SW480 (cell line): ENCODE measurements at regions not wholly inside any gene's neighbourhood (a gene's known extent, or its start where the extent isn't known, plus 50 kb on each side); places are given as distances from the start of the nearest gene placed in this dataset.
"Not testable (repeated sequence)": the region's sequence is repeated elsewhere in the genome, so short reads cannot be mapped to it uniquely, and the experiment has no call there.

Source experiments
- DNase-seq: peaks from one replicate; pipeline ENCODE4 v3.0.0-alpha.2; 2016; ENCODE audit warnings: low spot score

GRCh38 chr5:57396701-57397100 is 85.9 kb downstream of the ACTBL2 start:
- DNase-seq = peak; percentile 39

- no peak for DNase-seq
Observed at GRCh38 chr5:57394421-57395210, 88.0 kb downstream of the ACTBL2 start.

DNA sequence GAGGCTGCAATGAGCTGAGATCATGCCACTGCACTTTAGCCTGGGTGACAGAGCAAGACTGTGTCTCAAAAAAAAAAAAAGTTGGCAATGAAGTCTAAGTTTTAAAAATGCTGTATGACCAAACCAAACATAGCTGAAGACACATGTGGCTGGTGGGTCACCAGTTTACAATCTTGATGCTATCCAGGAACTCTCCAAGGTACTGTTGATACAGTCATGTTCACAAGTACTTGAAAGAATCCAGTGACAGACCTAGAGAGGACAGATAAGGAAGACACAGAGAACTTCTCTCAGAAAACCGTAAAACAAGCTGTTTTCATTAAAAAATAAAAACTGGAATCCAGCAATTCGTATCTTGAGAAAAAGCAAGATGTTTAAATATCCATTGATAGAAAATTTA is 95.7 kb downstream of the ACTBL2 start:
- no peak for DNase-seq

- peak; percentile 99 for DNase-seq
Observed at GRCh38 chr5:57383093-57383861, 99.3 kb downstream of the ACTBL2 start.

- DNase-seq = peak; percentile 70
Observed at GRCh38 chr5:57382655-57383054, 100.0 kb downstream of the ACTBL2 start.

- DNase-seq = no peak
Observed at GRCh38 chr5:57370376-57370775, 112.2 kb downstream of the ACTBL2 start.

GRCh38 chr5:57368010-57368409 is 114.6 kb downstream of the ACTBL2 start:
- DNase-seq = peak; percentile 27

- peak; percentile 97 for DNase-seq
Observed at GRCh38 chr5:57366744-57367143, 115.9 kb downstream of the ACTBL2 start.

GRCh38 chr5:57362951-57363350 is 119.7 kb downstream of the ACTBL2 start:
- DNase-seq = no peak

DNA sequence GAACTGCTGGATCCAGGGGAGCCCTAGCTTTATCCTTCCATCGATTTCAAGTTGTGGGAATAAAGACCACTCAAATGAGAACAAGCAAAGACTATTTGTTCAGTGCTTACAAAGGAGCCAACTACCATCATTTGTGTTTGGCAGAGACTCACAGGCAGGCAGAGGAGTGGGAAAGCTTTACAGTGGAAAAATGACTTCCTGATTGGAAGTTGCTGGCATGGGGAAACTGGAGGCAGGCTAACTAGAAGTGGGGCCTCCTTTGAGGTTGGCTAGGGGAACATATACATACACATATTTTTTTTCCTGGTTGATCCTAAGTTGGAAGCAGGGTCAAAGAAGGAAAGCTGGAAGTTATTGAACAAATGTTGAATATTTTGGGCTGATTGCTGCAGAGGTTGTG is 121.7 kb downstream of the ACTBL2 start:
- no peak for DNase-seq

DNA sequence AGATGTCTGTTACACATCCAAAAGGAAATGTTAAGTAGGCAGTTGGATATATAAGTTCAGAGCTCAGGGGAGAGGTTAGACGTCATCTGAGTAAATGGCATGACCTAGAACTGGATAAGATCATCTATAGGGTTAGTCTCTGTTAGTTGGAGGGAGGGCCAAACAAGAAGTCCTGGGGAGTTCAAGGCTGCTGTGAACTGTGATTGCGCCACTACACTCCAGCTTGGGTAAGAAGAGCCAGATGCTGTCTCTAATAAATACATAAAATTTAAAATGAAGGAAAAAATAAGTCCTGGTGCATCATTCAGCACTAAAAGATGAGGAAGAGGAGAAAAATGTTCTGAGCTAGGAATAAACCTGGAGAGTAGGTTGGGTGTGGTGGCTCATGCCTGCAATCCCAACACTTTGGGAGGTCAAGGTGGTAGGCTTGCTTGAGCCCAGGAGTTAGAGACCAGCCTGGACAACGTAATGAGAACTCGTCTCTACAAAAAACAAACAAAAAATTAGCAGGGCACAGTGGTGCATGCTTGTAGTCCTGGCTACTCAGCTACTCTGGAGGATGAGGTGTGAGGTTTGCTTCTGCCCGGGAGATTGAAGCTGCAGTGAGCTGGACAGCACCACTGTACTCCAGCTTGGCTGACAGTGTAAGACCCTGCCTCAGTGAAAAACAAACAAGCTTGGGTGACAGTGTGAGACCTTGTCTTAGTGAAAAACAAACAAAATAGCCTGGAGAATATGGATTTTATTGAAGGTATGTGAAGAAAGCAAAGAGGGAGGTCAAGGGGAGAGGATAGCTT is 123.6 kb downstream of the ACTBL2 start:
- no peak for DNase-seq

GRCh38 chr5:57356850-57357249 is 125.8 kb downstream of the ACTBL2 start:
- DNase-seq = not testable (repeated sequence)

DNA sequence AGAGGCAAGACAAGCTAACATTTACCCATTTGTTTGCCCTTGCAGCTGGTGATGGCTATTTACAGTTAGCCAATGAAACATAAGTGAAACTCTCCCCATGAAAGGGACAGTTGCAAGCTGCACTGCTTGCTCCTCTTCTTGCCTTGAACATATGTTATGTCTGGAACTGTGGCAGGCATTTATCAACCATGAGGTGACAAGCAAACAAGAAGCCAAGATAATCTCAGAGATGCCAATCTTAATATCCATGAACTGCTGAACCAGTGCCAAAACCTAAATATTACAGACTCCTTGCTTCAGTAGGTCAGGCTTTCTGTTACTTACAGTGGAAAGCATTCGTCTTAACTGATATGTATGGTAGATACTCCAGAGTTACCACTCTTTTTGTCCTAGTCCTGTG is 133.4 kb downstream of the ACTBL2 start:
- no peak for DNase-seq

GRCh38 chr5:57348376-57349140 is 134.1 kb downstream of the ACTBL2 start:
- DNase-seq = no peak

- no peak for DNase-seq
Observed at GRCh38 chr5:57346328-57346727, 136.3 kb downstream of the ACTBL2 start.

DNA sequence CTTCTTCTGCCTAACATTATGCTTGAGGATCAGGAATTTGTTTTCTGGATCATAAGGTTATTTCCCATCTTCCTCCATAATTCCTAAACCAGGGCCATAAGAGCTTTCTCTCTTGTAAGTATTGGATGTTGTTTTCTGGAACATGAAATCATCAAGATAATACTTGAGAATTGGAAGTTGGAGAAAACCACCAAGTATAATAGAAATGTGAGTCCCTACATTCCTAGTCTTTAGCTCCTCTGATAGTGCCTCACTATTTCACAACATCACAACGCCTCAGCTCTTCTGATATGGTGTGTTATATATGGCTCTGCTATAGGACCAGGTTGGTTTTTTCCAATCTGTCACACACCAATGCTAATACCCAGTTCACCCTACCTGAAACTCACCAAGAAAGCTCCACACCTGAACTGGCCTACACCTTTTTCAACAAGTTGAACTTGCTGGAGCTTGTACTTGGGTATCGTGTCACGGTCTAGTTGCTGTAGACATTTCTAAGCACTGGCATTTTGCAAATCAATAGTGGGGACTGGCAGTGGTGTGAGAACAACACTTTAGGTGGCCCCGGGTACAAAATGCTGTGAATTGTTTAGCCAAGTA is 141.1 kb downstream of the ACTBL2 start:
- DNase-seq = no peak

DNA sequence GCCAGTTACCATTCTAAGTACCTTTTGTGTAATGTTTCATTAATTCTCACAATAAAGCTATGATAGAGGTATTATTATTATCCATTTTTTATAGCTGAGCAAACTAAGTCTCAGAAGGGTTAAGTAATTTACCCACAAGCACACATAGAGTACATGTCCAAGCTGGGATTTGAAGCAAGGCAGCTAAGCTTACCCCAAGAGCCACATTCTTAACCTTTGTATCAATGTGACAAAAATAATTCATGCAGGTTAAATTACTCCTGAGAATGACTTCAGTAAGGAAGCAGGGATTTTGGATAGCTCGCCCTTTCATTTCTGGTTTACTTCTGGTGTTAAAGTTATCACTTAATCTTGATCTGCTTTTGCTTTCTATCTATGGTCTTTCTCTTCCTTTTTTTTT is 141.9 kb downstream of the ACTBL2 start:
- DNase-seq = no peak

DNA sequence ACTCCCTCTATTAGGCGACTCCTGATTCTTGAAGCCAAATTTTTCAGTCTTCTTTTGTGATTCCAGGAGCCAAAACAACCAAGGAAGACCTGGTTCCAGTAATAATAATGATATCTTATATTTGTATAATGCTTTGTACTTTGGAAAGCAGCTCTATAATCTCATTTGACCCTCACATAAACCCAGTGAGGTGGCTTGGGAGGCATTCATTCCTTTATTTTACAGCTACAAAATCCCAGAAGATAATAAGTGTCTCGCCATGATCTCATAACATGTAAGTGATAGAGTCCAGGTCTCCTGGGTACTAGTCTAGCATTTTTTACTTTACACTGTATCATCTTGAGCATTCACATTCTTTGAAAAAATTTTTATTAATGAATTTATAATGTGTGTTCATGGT is 143.1 kb downstream of the ACTBL2 start:
- DNase-seq = no peak

- DNase-seq = no peak
Observed at GRCh38 chr5:57338868-57339340, 143.7 kb downstream of the ACTBL2 start.

GRCh38 chr5:57338068-57338867 is 144.3 kb downstream of the ACTBL2 start:
- peak; percentile 78 for DNase-seq
